Stimulated activated naive CD8-positive, alpha-beta T cell treated with anti-CD3 and anti-CD28 coated beads, Interleukin-15, Interleukin-2, amounts not matched to agents 100 ng/mL and 50 ng/mL, for 24 hours (primary cell): ENCODE measurements at regions not wholly inside any gene's neighbourhood (a gene's known extent, or its start where the extent isn't known, plus 50 kb on each side); places are given as distances from the start of the nearest gene placed in this dataset.
"Not testable (repeated sequence)": the region's sequence is repeated elsewhere in the genome, so short reads cannot be mapped to it uniquely, and the experiment has no call there.

Experiments
- H3K27ac Mint-ChIP-seq: one replicate; pipeline ENCODE4 v1.8.0; 2021; ENCODE audit warnings: mild to moderate bottlenecking, mixed read lengths
- H3K27me3 Mint-ChIP-seq: one replicate; pipeline ENCODE4 v1.8.0; 2021; ENCODE audit warnings: mixed read lengths
- H3K36me3 Mint-ChIP-seq: one replicate; pipeline ENCODE4 v1.8.0; 2021; ENCODE audit warnings: low read depth, mixed read lengths
- H3K4me1 Mint-ChIP-seq: one replicate; pipeline ENCODE4 v1.8.0; 2021; ENCODE audit warnings: low read depth, mixed read lengths
- H3K4me3 Mint-ChIP-seq: one replicate; pipeline ENCODE4 v1.8.0; 2021; ENCODE audit warnings: mild to moderate bottlenecking, mixed read lengths
- H3K9me3 Mint-ChIP-seq: one replicate; pipeline ENCODE4 v1.8.0; 2021; ENCODE audit warnings: mixed read lengths

- H3K27ac Mint-ChIP-seq = no peak overlapping the region
- H3K4me3 Mint-ChIP-seq = no peak overlapping the region
- H3K27me3 Mint-ChIP-seq = peaks cover 3% of the 10 kb centered on the region
- H3K9me3 Mint-ChIP-seq = peaks cover 4% of the 10 kb centered on the region
- no peaks in the 10 kb centered on the region for H3K36me3 Mint-ChIP-seq
- no peaks in the 10 kb centered on the region for H3K4me1 Mint-ChIP-seq
Observed at GRCh38 chr12:127024791-127025190, 1242.2 kb upstream of the TMEM132C start.

- H3K4me3 Mint-ChIP-seq = no peak overlapping the region
- no peak overlapping the region for H3K27ac Mint-ChIP-seq
- H3K9me3 Mint-ChIP-seq = peaks cover 4% of the 10 kb centered on the region
- H3K27me3 Mint-ChIP-seq = peaks cover 3% of the 10 kb centered on the region
- H3K4me1 Mint-ChIP-seq = no peaks in the 10 kb centered on the region
- no peaks in the 10 kb centered on the region for H3K36me3 Mint-ChIP-seq
Observed at GRCh38 chr12:127025545-127025944, 1241.4 kb upstream of the TMEM132C start.

- peaks cover 4% of the 10 kb centered on the region for H3K27me3 Mint-ChIP-seq
- no peak overlapping the region for H3K4me3 Mint-ChIP-seq
- H3K27ac Mint-ChIP-seq = no peak overlapping the region
- H3K36me3 Mint-ChIP-seq = no peaks in the 10 kb centered on the region
- H3K4me1 Mint-ChIP-seq = no peaks in the 10 kb centered on the region
- H3K9me3 Mint-ChIP-seq = peaks cover 5% of the 10 kb centered on the region
Observed at GRCh38 chr12:127035011-127035879, 1231.7 kb upstream of the TMEM132C start.

GRCh38 chr12:127038152-127038551 is 1228.8 kb upstream of the TMEM132C start:
- H3K4me1 Mint-ChIP-seq = no peaks in the 10 kb centered on the region
- no peak overlapping the region for H3K27ac Mint-ChIP-seq
- H3K4me3 Mint-ChIP-seq = no peak overlapping the region
- H3K27me3 Mint-ChIP-seq = peaks cover 4% of the 10 kb centered on the region
- H3K9me3 Mint-ChIP-seq = peaks cover 5% of the 10 kb centered on the region
- H3K36me3 Mint-ChIP-seq = no peaks in the 10 kb centered on the region

- H3K27me3 Mint-ChIP-seq = peaks cover 3% of the 10 kb centered on the region
- no peak overlapping the region for H3K27ac Mint-ChIP-seq
- H3K36me3 Mint-ChIP-seq = no peaks in the 10 kb centered on the region
- peaks cover 4% of the 10 kb centered on the region for H3K9me3 Mint-ChIP-seq
- no peak overlapping the region for H3K4me3 Mint-ChIP-seq
- no peaks in the 10 kb centered on the region for H3K4me1 Mint-ChIP-seq
Observed at GRCh38 chr12:127038761-127039160, 1228.2 kb upstream of the TMEM132C start.

GRCh38 chr12:127041985-127042625 is 1224.9 kb upstream of the TMEM132C start:
- Mint-ChIP-seq H3K9me3 (no peaks in the 10 kb centered on the region), H3K36me3 (no peaks in the 10 kb centered on the region), H3K4me3 (no peak overlapping the region), H3K27me3 (no peaks in the 10 kb centered on the region), H3K4me1 (no peaks in the 10 kb centered on the region), H3K27ac (no peak overlapping the region)

- Mint-ChIP-seq H3K36me3 (no peaks in the 10 kb centered on the region), H3K27ac (no peak overlapping the region), H3K27me3 (no peaks in the 10 kb centered on the region), H3K9me3 (no peaks in the 10 kb centered on the region), H3K4me1 (no peaks in the 10 kb centered on the region), H3K4me3 (no peak overlapping the region)
Observed at GRCh38 chr12:127043731-127044130, 1223.2 kb upstream of the TMEM132C start.

- Mint-ChIP-seq H3K27me3 (no peaks in the 10 kb centered on the region), H3K36me3 (no peaks in the 10 kb centered on the region), H3K9me3 (no peaks in the 10 kb centered on the region), H3K4me1 (no peaks in the 10 kb centered on the region), H3K27ac (no peak overlapping the region), H3K4me3 (no peak overlapping the region)
Observed at GRCh38 chr12:127044836-127045235, 1222.1 kb upstream of the TMEM132C start.

GRCh38 chr12:127046467-127046866 is 1220.5 kb upstream of the TMEM132C start:
- H3K27ac Mint-ChIP-seq = no peak overlapping the region
- H3K27me3 Mint-ChIP-seq = no peaks in the 10 kb centered on the region

GRCh38 chr12:127048057-127048456 is 1218.9 kb upstream of the TMEM132C start:
- H3K36me3 Mint-ChIP-seq = no peaks in the 10 kb centered on the region

More at GRCh38 chr12:127046467-127046866, 1220.5 kb upstream of the TMEM132C start:
- H3K4me3 Mint-ChIP-seq = no peak overlapping the region
- no peaks in the 10 kb centered on the region for H3K36me3 Mint-ChIP-seq
- no peaks in the 10 kb centered on the region for H3K4me1 Mint-ChIP-seq
- H3K9me3 Mint-ChIP-seq = no peaks in the 10 kb centered on the region

GRCh38 chr12:127048525-127048924 is 1218.4 kb upstream of the TMEM132C start:
- H3K27me3 Mint-ChIP-seq, H3K4me3 Mint-ChIP-seq: not testable (repeated sequence)

More at GRCh38 chr12:127048057-127048456, 1218.9 kb upstream of the TMEM132C start:
- no peak overlapping the region for H3K27ac Mint-ChIP-seq
- H3K4me3 Mint-ChIP-seq = no peak overlapping the region
- no peaks in the 10 kb centered on the region for H3K27me3 Mint-ChIP-seq
- H3K9me3 Mint-ChIP-seq = no peaks in the 10 kb centered on the region
- H3K4me1 Mint-ChIP-seq = no peaks in the 10 kb centered on the region

GRCh38 chr12:127051139-127051538 is 1215.8 kb upstream of the TMEM132C start:
- peaks cover 5% of the 10 kb centered on the region for H3K27me3 Mint-ChIP-seq
- H3K4me1 Mint-ChIP-seq = no peaks in the 10 kb centered on the region
- no peak overlapping the region for H3K27ac Mint-ChIP-seq
- H3K36me3 Mint-ChIP-seq = no peaks in the 10 kb centered on the region
- no peaks in the 10 kb centered on the region for H3K9me3 Mint-ChIP-seq
- no peak overlapping the region for H3K4me3 Mint-ChIP-seq

More at GRCh38 chr12:127048525-127048924, 1218.4 kb upstream of the TMEM132C start:
- not testable (repeated sequence) for H3K27ac Mint-ChIP-seq, H3K9me3 Mint-ChIP-seq, H3K4me1 Mint-ChIP-seq, H3K36me3 Mint-ChIP-seq

- no peak overlapping the region for H3K4me3 Mint-ChIP-seq
- no peaks in the 10 kb centered on the region for H3K9me3 Mint-ChIP-seq
- no peak overlapping the region for H3K27ac Mint-ChIP-seq
- H3K36me3 Mint-ChIP-seq = no peaks in the 10 kb centered on the region
- H3K27me3 Mint-ChIP-seq = peaks cover 5% of the 10 kb centered on the region
- no peaks in the 10 kb centered on the region for H3K4me1 Mint-ChIP-seq
Observed at GRCh38 chr12:127052511-127053232, 1214.3 kb upstream of the TMEM132C start.

GRCh38 chr12:127054531-127054930 is 1212.4 kb upstream of the TMEM132C start:
- Mint-ChIP-seq H3K4me1 (no peaks in the 10 kb centered on the region), H3K27me3 (peaks cover 5% of the 10 kb centered on the region), H3K9me3 (no peaks in the 10 kb centered on the region), H3K36me3 (no peaks in the 10 kb centered on the region), H3K4me3 (no peak overlapping the region), H3K27ac (no peak overlapping the region)

- H3K36me3 Mint-ChIP-seq = no peaks in the 10 kb centered on the region
- H3K27ac Mint-ChIP-seq = no peak overlapping the region
- H3K9me3 Mint-ChIP-seq = no peaks in the 10 kb centered on the region
- H3K4me3 Mint-ChIP-seq = no peak overlapping the region
- H3K4me1 Mint-ChIP-seq = no peaks in the 10 kb centered on the region
- H3K27me3 Mint-ChIP-seq = peaks cover 1% of the 10 kb centered on the region
Observed at GRCh38 chr12:127060310-127060847, 1206.6 kb upstream of the TMEM132C start.
